NCI-H1930 (cell line): ENCODE measurements at regions not wholly inside any gene's neighbourhood (a gene's known extent, or its start where the extent isn't known, plus 50 kb on each side); places are given as distances from the start of the nearest gene placed in this dataset.

ENCODE experiments used
- DNase-seq, 2 experiments: peaks; one replicate each; lab custom pipeline; 2025; lab: John Stamatoyannopoulos, UW

- peak in 1 of 2 experiments; percentile 76 for DNase-seq
Observed at GRCh38 chr1:184919892-184920291, 54.4 kb downstream of the NIBAN1 start.

DNA sequence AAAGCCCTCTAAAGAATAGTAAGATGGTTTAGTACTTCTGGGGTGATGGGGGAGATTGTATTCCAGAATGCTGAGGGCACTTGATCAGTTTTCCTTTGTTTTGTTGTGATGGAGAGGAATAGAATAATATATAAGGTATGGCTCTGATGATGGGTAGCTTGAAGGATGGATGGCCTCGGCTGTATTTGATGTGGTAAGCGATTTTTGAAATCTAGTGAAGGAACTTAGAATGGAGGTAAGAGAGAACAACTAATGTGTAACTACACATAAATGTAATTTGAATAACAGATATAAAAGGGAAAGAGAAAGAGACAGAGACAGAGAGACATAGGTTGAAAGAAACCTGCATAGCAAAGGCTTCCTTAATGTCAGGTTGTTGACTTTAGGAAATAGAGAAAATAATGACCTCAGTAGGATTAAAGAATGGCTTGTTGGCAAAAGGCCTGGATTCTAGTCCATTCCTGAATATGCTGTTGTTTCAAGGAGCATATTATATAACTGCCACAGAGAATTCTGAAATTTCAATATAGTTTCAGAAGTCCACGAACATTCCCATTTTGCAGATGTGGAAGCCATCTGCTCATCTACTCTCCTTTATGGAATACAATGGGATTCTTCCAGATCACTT, 58.7 kb downstream of the NIBAN1 start:
- no peak for DNase-seq

DNA sequence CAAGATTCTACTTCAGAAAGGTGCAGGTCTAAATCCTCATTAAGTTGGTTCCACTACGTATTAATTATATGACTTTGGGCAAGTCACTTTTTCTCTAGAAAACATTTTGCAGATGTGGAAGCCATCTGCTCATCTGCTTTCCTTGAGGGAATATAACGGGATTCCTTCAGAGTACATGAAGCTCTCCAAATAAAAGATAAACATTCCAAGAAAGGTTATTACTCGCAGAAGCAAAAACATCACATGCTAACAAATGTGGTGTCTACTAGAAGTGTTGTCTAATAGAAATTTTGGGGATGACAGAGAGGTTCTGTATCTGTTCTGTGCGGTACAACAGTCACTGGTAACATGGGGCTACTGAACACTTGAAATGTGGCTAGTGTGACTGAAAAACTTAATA, 60.2 kb downstream of the NIBAN1 start:
- no peak for DNase-seq

DNA sequence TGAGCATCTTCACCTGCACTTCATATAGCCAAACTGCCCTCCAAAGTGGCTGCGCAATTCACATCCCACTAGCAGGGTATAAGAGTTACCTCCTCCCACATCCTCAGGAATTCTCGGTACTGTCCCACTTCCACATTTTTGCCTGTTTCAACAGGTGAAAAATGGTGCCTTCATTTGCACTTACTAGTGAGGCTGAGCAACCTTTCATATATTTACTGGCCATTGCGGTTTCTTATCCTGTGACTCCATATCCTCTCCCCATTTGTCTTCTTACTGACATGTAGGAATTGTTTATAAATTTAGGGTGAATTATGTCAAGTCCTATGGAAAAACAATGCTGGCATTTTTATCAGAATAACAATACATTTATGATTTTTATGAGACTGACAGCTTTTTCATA, 61.9 kb downstream of the NIBAN1 start:
- DNase-seq, result no peak

GRCh38 chr1:184911830-184912229, 62.5 kb downstream of the NIBAN1 start:
- DNase-seq, result no peak

- no peak for DNase-seq
Observed at GRCh38 chr1:184911103-184911745, 63.1 kb downstream of the NIBAN1 start.

GRCh38 chr1:184910691-184911091, 63.6 kb downstream of the NIBAN1 start:
- no peak for DNase-seq

- DNase-seq, result no peak
Observed at GRCh38 chr1:184910005-184910404, 64.3 kb downstream of the NIBAN1 start.

DNA sequence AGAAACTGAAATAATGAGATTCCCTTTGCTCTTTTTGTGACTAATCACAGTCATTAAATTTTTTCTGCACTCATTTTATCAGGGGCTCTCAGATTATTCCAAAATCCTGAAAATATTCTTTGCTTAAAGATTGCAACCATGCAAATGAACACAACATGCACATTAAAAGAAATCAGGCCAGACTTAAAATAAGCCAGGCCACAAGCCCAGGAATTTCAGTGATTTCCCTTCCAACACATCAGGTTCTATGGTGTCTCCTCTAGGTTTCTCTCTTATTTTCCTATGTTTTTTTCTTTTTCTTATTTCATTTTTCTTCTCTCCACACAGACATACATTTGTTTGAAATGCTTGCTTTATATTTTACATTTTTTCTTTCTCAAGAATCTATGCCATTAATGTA, 65.3 kb downstream of the NIBAN1 start:
- DNase-seq, result no peak

DNA sequence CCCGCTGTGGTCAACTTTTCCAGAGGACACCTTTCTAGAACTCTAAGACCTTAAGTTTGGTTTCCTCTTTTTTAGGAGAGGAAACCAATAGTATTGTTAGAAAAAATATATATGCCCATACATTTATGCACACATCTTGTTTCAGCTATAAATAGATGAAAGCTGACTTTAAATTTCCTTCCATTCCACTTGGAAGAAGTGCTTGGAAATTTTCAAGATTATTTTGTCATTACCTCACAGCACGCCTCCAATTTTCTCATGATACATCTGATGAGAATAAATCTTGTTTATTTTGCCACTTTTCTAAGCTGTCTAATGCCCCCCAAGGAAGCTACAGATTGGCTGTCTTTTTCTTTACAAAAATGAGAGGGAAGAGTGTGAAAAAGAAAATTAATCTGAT, 65.8 kb downstream of the NIBAN1 start:
- DNase-seq, result no peak

- DNase-seq, result no peak
Observed at GRCh38 chr1:184907500-184907899, 66.8 kb downstream of the NIBAN1 start.

DNA sequence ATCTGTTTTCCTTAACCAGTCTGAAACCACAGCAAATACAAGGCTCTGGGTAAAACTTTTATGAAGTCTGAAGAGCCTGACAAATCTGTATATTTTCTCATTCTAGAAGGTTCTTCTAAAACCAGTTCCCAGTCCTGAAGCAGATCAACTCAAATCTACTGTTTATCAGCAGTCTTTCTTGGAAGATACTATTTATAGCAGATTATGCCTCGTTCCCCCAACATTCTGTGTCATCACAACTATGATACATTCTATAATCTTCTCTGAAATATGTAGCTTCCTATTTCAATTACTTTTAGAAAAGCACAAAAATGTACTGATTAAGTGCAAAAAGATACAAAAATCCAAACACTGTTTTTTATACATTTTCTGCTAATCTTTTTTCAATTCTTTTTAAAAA, 67.5 kb downstream of the NIBAN1 start:
- no peak for DNase-seq

GRCh38 chr1:184905601-184906322, 68.5 kb downstream of the NIBAN1 start:
- peak; percentile 31 to 77 for DNase-seq

DNA sequence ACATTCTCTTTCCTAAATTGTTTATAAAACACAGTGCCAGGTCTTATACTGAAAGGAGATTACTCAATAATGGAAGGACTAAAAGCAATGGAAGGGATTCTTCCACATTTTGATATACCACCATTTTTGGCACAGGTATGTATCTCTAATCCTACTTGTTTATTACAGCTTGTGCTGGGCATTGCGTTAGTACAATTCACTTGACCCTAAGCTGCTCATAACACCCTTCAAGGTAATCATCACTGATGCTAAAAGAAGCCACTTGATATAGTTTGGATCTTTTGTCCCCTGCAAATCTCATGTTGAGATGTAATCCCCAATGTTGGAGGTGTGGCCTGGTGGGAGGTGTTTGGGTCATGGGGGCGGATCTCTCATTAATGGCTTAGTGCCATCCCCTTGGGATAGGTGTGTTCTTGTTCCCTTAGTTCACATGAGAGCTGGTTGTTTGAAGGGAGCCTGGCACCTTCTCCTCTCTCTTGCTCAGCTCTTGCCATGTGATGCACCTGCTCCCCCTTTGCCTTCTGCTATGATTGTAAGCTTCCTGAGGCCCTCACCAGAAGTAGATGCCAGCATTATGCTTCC, 71.1 kb downstream of the NIBAN1 start:
- DNase-seq, result no peak

GRCh38 chr1:184900507-184900906, 73.8 kb downstream of the NIBAN1 start:
- no peak for DNase-seq

DNA sequence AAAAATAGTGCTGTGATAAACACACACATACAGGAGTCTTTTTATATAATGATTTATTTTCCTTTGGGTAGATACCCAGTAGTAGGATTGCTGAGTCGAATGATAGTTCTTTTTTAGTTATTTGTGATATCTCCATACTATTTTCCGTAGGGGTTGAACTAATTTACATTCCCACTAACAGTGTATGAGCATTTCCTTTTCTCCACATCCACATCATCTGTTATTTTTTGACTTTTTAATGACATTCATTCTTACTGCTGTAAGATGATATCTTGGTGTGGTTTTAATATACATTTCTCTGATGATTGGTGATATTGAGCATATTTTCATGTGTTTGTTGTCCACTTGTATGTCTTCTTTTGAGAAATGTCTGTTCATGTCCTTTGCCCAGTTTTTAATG, 78.3 kb downstream of the NIBAN1 start:
- DNase-seq, result no peak

GRCh38 chr1:184895086-184895485, 79.2 kb downstream of the NIBAN1 start:
- DNase-seq, result no peak

GRCh38 chr1:184893695-184894094, 80.6 kb downstream of the NIBAN1 start:
- no peak for DNase-seq

GRCh38 chr1:184892116-184892515, 82.2 kb downstream of the NIBAN1 start:
- DNase-seq, result no peak

DNA sequence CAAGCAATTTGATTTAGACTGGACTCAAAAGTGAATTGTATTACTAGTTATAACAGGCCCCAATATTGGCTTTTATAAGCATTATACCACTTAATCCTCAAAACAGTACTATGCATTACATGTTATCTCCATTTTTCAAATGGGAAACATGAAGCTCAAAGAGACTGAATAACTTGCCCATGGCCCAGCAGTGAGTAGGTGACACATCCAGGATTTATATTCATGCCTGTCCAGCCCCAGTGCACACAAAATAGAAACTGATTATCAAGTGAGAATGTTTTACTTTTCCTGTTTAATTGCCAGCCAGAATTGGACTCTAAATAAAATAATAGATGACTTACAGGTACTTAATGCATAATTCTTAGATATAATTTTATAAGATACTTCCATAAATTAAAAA, 82.9 kb downstream of the NIBAN1 start:
- DNase-seq, result no peak

GRCh38 chr1:184890539-184890973, 83.8 kb downstream of the NIBAN1 start:
- DNase-seq, result no peak

DNA sequence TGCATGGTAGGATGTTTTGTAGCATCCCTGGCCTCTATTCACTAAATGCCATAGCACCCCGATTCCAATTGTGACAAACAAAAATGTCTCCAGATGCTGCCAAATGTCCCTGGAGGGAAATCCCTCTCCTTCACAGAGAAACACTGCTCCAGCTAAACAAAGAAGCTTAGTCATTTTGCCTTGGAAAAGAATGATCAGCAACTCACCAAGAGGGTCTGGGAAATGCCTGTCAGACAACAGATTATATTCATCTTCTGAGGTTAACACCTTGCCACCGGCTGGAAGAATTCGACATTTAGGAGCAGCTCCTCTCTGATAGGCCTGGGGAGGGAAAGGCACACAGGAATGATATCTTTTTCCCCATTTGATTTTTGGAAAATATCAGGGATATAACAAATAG, 84.4 kb downstream of the NIBAN1 start:
- no peak for DNase-seq

DNA sequence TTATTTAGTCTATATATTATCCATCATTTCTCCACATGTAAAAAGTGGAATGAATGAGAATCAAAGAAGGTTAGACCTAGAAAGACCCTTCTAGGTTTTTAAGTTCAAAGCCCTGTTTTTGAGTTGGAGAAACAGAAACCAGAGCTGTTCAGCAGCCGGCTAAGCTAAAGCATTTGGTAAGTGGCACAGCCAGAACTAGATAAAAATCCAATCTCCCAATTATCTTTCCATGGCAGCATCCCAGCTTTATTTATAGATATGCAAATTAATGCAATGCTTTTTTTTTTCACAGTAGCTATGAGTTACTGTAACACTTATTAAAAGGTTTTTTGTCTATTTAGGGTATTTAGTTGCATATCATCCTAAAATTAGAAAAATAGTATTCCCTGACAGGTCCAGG, 85.1 kb downstream of the NIBAN1 start:
- no peak for DNase-seq
